Neuronal stem cell (in vitro differentiated cells): ENCODE measurements at regions not wholly inside any gene's neighbourhood (a gene's known extent, or its start where the extent isn't known, plus 50 kb on each side); places are given as distances from the start of the nearest gene placed in this dataset.

Experiments
- DNase-seq: peaks from one replicate; pipeline ENCODE4 v3.0.0-alpha.2; 2013; ENCODE audit warnings: low spot score
- H2AFZ ChIP-seq: one replicate; pipeline ENCODE4 v1.6.1; 2013; ENCODE audit warnings: mild to moderate bottlenecking, low read length, inconsistent platforms
- H2AK5ac ChIP-seq: 2 replicates; pipeline ENCODE4 v1.6.1; 2013; ENCODE audit warnings: low read depth, mild to moderate bottlenecking, inconsistent platforms, low read length, moderate library complexity, mixed read lengths
- H2BK120ac ChIP-seq: 2 replicates; pipeline ENCODE4 v1.6.1; 2013; ENCODE audit warnings: low read depth, mild to moderate bottlenecking, inconsistent platforms, low read length, moderate library complexity, mixed read lengths
- H2BK12ac ChIP-seq: one replicate; pipeline ENCODE4 v1.6.1; 2013; ENCODE audit warnings: low read length, inconsistent platforms
- H2BK15ac ChIP-seq: 2 replicates; pipeline ENCODE4 v1.6.1; 2013; ENCODE audit warnings: mild to moderate bottlenecking, low read length, inconsistent platforms, mixed read lengths
- H2BK5ac ChIP-seq: one replicate; pipeline ENCODE4 v1.6.1; 2013; ENCODE audit warnings: inconsistent platforms, mild to moderate bottlenecking, low read length, moderate library complexity
- H3K14ac ChIP-seq: one replicate; pipeline ENCODE4 v1.6.1; 2013; ENCODE audit warnings: low read length, inconsistent platforms
- H3K18ac ChIP-seq: 2 replicates; pipeline ENCODE4 v1.6.1; 2013; ENCODE audit warnings: low read length, inconsistent platforms
- H3K23ac ChIP-seq: 2 replicates; pipeline ENCODE4 v1.6.1; 2013; ENCODE audit warnings: low read depth, mild to moderate bottlenecking, mixed read lengths, low read length, inconsistent platforms; ENCODE audit not compliant: poor library complexity
- H3K27ac ChIP-seq: replicated peaks from 3 replicates; pipeline ENCODE4 v1.5.1; 2013; ENCODE audit warnings: low read length, inconsistent platforms
- H3K27me3 ChIP-seq, 3 experiments: 2 replicates each; pipeline ENCODE4 v1.6.1; 2013; ENCODE audit warnings: low read length in 3 of 3, mild to moderate bottlenecking in 2 of 3, inconsistent platforms in 1 of 3, low read depth in 1 of 3, mixed read lengths in 1 of 3, moderate library complexity in 1 of 3; ENCODE audit not compliant: control insufficient read depth in 3 of 3, insufficient read depth in 3 of 3
- H3K36me3 ChIP-seq, 2 donors: replicated peaks in 1 of 2; 2 replicates each; pipeline ENCODE4 v1.6.1; 2013; ENCODE audit warnings: low read length in 2 of 2; ENCODE audit not compliant: control insufficient read depth in 2 of 2, insufficient read depth in 2 of 2
- H3K4ac ChIP-seq: 2 replicates; pipeline ENCODE4 v1.6.1; 2013; ENCODE audit warnings: inconsistent platforms, mild to moderate bottlenecking, low read length, moderate library complexity
- H3K4me1 ChIP-seq, 2 donors: 1 replicate in 1 of 2; 2 replicates in 1 of 2; pipeline ENCODE4 v1.6.1; 2013; ENCODE audit warnings: low read length in 2 of 2, low read depth in 1 of 2; ENCODE audit not compliant: control insufficient read depth in 2 of 2, insufficient read depth in 1 of 2
- H3K4me2 ChIP-seq: one replicate; pipeline ENCODE4 v1.6.1; 2013; ENCODE audit warnings: mild to moderate bottlenecking, low read length, inconsistent platforms; ENCODE audit not compliant: insufficient read depth, poor library complexity, severe bottlenecking
- H3K4me3 ChIP-seq, 2 donors: 2 replicates each; pipeline ENCODE4 v1.5.1; 2013; ENCODE audit warnings: low read length in 2 of 2, mild to moderate bottlenecking in 2 of 2, inconsistent platforms in 1 of 2, moderate library complexity in 1 of 2
- H3K79me1 ChIP-seq: one replicate; pipeline ENCODE4 v1.6.1; 2013; ENCODE audit warnings: low read depth, mild to moderate bottlenecking, inconsistent platforms, low read length, moderate library complexity
- H3K9ac ChIP-seq: one replicate; pipeline ENCODE4 v1.6.1; 2013; ENCODE audit warnings: mild to moderate bottlenecking, low read depth, low read length, inconsistent platforms; ENCODE audit not compliant: poor library complexity
- H3K9me3 ChIP-seq, 2 donors: replicated peaks in 1 of 2; 2 replicates each; pipeline versions ENCODE3 to v1.6.1; 2013; ENCODE audit warnings: low read length in 2 of 2, mild to moderate bottlenecking in 2 of 2, inconsistent platforms in 1 of 2, low read depth in 1 of 2, mixed read lengths in 1 of 2, moderate library complexity in 1 of 2; ENCODE audit not compliant: control insufficient read depth in 2 of 2, insufficient read depth in 1 of 2
- H4K8ac ChIP-seq: one replicate; pipeline ENCODE4 v1.6.1; 2013; ENCODE audit warnings: low read depth, mild to moderate bottlenecking, inconsistent platforms, low read length, moderate library complexity
- H4K91ac ChIP-seq: one replicate; pipeline ENCODE4 v1.6.1; 2013; ENCODE audit warnings: low read length, low read depth, mild to moderate bottlenecking, inconsistent platforms; ENCODE audit not compliant: poor library complexity
- WGBS, 2 donors: extraction: QIAGEN DNeasy Blood & Tissue Kit; methylation state at CpG; one replicate each; pipeline ENCODE4 v1.1.7; 2013; ENCODE audit warnings: missing lambda C conversion rate in 2 of 2, mixed read lengths in 1 of 2; ENCODE audit not compliant: insufficient read length in 2 of 2, insufficient replicate concordance in 1 of 2; ENCODE audit errors: extremely low coverage in 2 of 2; 5-methylcytosine and 5-hydroxymethylcytosine counted together

DNA sequence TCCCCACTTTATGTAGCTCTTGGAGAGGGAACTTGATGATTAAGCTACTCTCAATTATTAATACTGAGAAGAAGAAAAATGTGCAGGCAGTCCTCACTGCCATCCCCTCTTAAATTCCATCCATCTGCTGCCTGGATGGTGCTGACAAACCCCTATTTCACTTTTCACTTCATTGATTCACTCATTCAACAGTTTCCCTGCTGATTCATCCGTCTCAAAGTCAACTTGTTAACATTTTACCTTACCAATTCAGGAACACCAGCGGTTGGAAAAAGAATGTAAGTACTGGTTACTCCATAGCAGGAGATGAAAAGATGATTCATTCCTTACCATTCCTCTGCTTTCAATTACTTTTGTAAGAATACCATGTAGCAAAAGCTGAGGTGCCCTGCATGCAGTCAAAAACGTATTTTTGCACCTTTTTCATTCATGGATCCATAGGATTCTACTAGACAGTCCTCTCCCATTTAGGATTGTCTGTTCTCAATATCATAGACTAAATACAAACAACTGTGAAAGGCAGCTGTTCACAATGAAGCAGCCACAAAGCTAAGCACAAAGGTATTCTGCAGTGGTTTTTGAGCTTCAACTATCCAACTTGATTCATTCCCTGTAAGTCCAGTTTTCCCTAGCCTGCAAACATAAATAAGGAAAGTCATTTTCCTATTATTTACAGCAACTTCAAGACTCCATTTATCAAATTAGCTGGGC lies 262.0 kb downstream of the MREG start:
- Histone ChIP-seq H2BK12ac (no peak overlapping the region), H3K79me1 (no peaks in the 10 kb centered on the region), H3K4me2 (no peak overlapping the region), H2AFZ (no peak overlapping the region), H3K9ac (no peak overlapping the region), H3K36me3 (no peaks in the 10 kb centered on the region), H3K27ac (no peak overlapping the region), H3K4me1 (peaks cover 2 to 8% of the 10 kb centered on the region in 2 donors), H4K91ac (no peak overlapping the region), H3K9me3 (no peaks in the 10 kb centered on the region), H3K27me3 (no peaks in the 10 kb centered on the region), H3K4ac (no peak overlapping the region), H2AK5ac (no peak overlapping the region), H4K8ac (no peak overlapping the region), H3K23ac (no peak overlapping the region), H3K4me3 (no peak overlapping the region), H3K18ac (no peak overlapping the region), H3K14ac (no peak overlapping the region), H2BK15ac (no peak overlapping the region), H2BK120ac (no peak overlapping the region), H2BK5ac (no peak overlapping the region)
- no peak for DNase-seq
- WGBS, 2 donors: no CpG with 5 or more reads among the region's 3 CpGs

DNA sequence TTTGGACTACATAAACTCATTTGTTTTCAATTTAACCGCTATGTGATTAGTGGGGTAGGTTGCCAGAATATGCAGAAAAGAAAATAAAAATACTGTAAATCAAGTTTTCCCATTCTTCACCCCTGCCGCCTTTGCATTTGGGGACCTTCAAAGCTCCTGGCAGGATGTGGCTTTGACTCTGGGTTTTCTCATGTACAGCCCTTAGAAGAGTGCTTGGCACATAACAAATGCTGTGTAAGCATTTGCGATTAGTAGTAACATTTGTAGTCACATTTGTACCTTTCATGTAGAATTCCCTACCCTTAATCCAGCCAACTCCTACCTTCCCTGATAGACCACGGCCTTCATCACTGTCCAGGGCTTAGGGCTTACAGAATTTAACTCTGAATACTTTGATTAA lies 262.6 kb downstream of the MREG start:
- Histone ChIP-seq H4K91ac (no peak overlapping the region), H3K14ac (no peak overlapping the region), H3K4me3 (no peak overlapping the region), H3K23ac (no peak overlapping the region), H3K9me3 (no peaks in the 10 kb centered on the region), H4K8ac (no peak overlapping the region), H3K4me1 (peaks cover 2 to 8% of the 10 kb centered on the region in 2 donors), H3K9ac (no peak overlapping the region), H3K4me2 (no peak overlapping the region), H2BK12ac (no peak overlapping the region), H3K4ac (no peak overlapping the region), H3K36me3 (no peaks in the 10 kb centered on the region), H2BK15ac (no peak overlapping the region), H3K18ac (no peak overlapping the region), H2AK5ac (no peak overlapping the region), H3K79me1 (no peaks in the 10 kb centered on the region), H2BK120ac (no peak overlapping the region), H3K27ac (no peak overlapping the region), H2AFZ (no peak overlapping the region), H2BK5ac (no peak overlapping the region), H3K27me3 (no peaks in the 10 kb centered on the region)
- DNase-seq: no peak
- WGBS, 2 donors: no CpG with 5 or more reads among the region's 4 CpGs

DNA sequence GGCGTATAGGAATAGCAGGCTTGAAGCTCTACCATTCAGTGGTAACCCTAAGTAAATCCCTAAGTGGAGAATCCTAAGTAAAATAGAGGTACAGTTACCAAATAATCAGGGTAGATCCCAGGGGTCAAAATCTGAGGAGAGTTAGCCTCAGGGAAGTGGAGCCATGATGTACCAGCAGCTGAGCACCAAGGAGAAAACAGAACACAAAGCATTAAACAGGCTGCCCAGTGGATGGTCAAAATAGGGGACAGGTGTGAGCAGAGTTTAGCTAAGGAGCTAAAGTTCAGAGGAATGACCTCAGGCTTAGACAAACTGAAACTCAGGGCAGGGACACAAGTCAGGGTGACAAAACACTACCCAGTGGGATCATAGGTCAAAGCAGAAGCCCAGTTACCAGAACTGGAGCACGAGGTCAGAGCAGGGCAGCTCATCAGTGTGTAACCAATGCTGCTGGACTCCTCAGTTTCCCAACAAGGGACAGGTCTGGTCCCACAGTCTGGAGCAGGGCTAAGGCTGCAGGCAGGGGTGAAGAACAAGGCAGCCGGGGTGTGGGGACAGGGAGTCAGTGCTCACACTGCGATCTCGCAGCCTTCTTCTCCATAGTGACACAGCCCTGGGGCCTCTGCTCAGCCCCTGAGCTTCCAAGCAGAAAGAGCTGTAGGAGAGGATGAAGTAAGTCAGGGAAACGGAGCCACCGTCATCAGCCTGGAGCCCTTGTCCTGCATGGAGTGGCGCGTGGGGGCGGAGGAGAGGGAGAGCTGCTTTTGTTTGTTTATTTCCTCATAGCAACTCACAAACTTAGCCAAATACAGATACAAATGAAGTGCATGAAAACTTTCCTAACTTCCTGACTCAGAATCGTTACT lies 264.0 kb downstream of the MREG start:
- H2BK12ac ChIP-seq: no peak overlapping the region
- no peak overlapping the region for H3K23ac ChIP-seq
- peaks cover 2 to 8% of the 10 kb centered on the region in 2 donors for H3K4me1 ChIP-seq
- H3K9ac ChIP-seq: no peak overlapping the region
- no peaks in the 10 kb centered on the region for H3K36me3 ChIP-seq
- H2AK5ac ChIP-seq: no peak overlapping the region
- no peaks in the 10 kb centered on the region for H3K79me1 ChIP-seq
- H2AFZ ChIP-seq: no peak overlapping the region
- H2BK5ac ChIP-seq: peak overlapping the region; percentile 27
- H4K91ac ChIP-seq: no peak overlapping the region
- no peaks in the 10 kb centered on the region for H3K9me3 ChIP-seq
- no CpG with 5 or more reads among the region's 11 CpGs for WGBS, 2 donors
- H2BK120ac ChIP-seq: no peak overlapping the region
- peak overlapping the region; percentile 5 for H3K18ac ChIP-seq
- H3K4ac ChIP-seq: no peak overlapping the region
- H3K4me3 ChIP-seq: no peak overlapping the region
- H3K4me2 ChIP-seq: no peak overlapping the region
- H3K14ac ChIP-seq: no peak overlapping the region
- no peak for DNase-seq
- peak overlapping the region; percentile 8 for H2BK15ac ChIP-seq
- no peak overlapping the region for H4K8ac ChIP-seq
- H3K27me3 ChIP-seq: no peaks in the 10 kb centered on the region
- H3K27ac ChIP-seq: no peak overlapping the region

DNA sequence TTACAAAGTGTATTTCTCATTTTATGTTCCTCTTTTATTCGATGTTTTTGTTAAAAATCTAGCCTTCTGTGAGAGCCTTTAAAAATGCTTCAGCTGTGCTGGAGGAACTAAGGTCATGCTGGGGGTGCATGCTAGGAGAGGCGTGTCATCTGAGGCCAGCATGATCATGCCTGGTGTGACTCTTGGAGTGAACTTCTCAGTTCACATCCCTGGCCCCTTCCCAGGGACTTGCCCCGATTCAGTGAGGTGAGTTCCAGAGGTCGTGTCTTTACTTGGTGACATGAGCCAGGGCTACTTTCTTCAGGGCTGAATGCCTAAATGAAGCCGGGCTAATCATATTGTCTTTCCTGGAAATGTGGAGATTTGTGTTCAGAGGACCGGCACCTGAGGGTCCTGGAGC lies 264.9 kb downstream of the MREG start:
- no peak overlapping the region for H2BK12ac ChIP-seq
- no peak overlapping the region for H4K91ac ChIP-seq
- no peak overlapping the region for H4K8ac ChIP-seq
- H3K79me1 ChIP-seq: no peaks in the 10 kb centered on the region
- no peak overlapping the region for H3K23ac ChIP-seq
- DNase-seq: no peak
- H3K9ac ChIP-seq: no peak overlapping the region
- no peak overlapping the region for H3K14ac ChIP-seq
- no peak overlapping the region for H2BK120ac ChIP-seq
- H2BK5ac ChIP-seq: no peak overlapping the region
- no peaks in the 10 kb centered on the region for H3K36me3 ChIP-seq
- no peak overlapping the region for H3K4me3 ChIP-seq
- H3K27ac ChIP-seq: no peak overlapping the region
- H3K18ac ChIP-seq: no peak overlapping the region
- H2AFZ ChIP-seq: no peak overlapping the region
- H3K9me3 ChIP-seq: no peaks in the 10 kb centered on the region
- no peak overlapping the region for H2AK5ac ChIP-seq
- H3K4me2 ChIP-seq: no peak overlapping the region
- no peaks in the 10 kb centered on the region for H3K27me3 ChIP-seq
- peaks cover 2 to 8% of the 10 kb centered on the region in 2 donors for H3K4me1 ChIP-seq
- no peak overlapping the region for H2BK15ac ChIP-seq
- WGBS, 2 donors: no CpG with 5 or more reads among the region's 6 CpGs
- H3K4ac ChIP-seq: no peak overlapping the region
